Embryonic facial prominence (tissue), 1 donor: ENCODE measurements at regions not wholly inside any gene's neighbourhood (a gene's known extent, or its start where the extent isn't known, plus 50 kb on each side); places are given as distances from the start of the nearest gene placed in this dataset.

Experiments
- DNase-seq: peaks from one replicate; pipeline ENCODE4 v3.0.0-alpha.2; 2016; ENCODE audit errors: extremely low spot score

- no peak for DNase-seq
Observed at GRCh38 chr5:89418407-89419085, 535.6 kb upstream of the MEF2C start.

- no peak for DNase-seq
Observed at GRCh38 chr5:89417990-89418389, 535.0 kb upstream of the MEF2C start.

GRCh38 chr5:89417515-89417914, 534.5 kb upstream of the MEF2C start:
- DNase-seq, result no peak

- DNase-seq, result no peak
Observed at GRCh38 chr5:89411891-89412290, 528.9 kb upstream of the MEF2C start.

- no peak for DNase-seq
Observed at GRCh38 chr5:89407054-89407453, 524.1 kb upstream of the MEF2C start.

GRCh38 chr5:89401659-89402058, 518.7 kb upstream of the MEF2C start:
- DNase-seq, result no peak

GRCh38 chr5:89401012-89401411, 518.0 kb upstream of the MEF2C start:
- DNase-seq, result no peak

- DNase-seq, result no peak
Observed at GRCh38 chr5:89399548-89399947, 516.6 kb upstream of the MEF2C start.

- DNase-seq, result no peak
Observed at GRCh38 chr5:89397096-89397495, 514.1 kb upstream of the MEF2C start.

GRCh38 chr5:89396278-89396954, 513.4 kb upstream of the MEF2C start:
- DNase-seq, result no peak

- no peak for DNase-seq
Observed at GRCh38 chr5:89395111-89395510, 512.1 kb upstream of the MEF2C start.

- DNase-seq, result no peak
Observed at GRCh38 chr5:89388872-89389271, 505.9 kb upstream of the MEF2C start.

- no peak for DNase-seq
Observed at GRCh38 chr5:89384391-89384790, 501.4 kb upstream of the MEF2C start.

GRCh38 chr5:89380635-89381034, 497.7 kb upstream of the MEF2C start:
- no peak for DNase-seq

GRCh38 chr5:89377767-89378455, 494.9 kb upstream of the MEF2C start:
- no peak for DNase-seq

GRCh38 chr5:89374818-89375521, 492.0 kb upstream of the MEF2C start:
- DNase-seq, result no peak

- DNase-seq, result no peak
Observed at GRCh38 chr5:89374144-89374784, 491.3 kb upstream of the MEF2C start.

GRCh38 chr5:89372176-89372575, 489.2 kb upstream of the MEF2C start:
- no peak for DNase-seq

- no peak for DNase-seq
Observed at GRCh38 chr5:89371646-89372045, 488.7 kb upstream of the MEF2C start.

- DNase-seq, result no peak
Observed at GRCh38 chr5:89359046-89359445, 476.1 kb upstream of the MEF2C start.

GRCh38 chr5:89353837-89354551, 471.0 kb upstream of the MEF2C start:
- DNase-seq, result no peak
